Endothelial cell of umbilical vein (primary cell): ENCODE measurements at regions not wholly inside any gene's neighbourhood (a gene's known extent, or its start where the extent isn't known, plus 50 kb on each side); places are given as distances from the start of the nearest gene placed in this dataset.
A peak's percentile ranks its signal among the peaks of the same experiment; 100 is the strongest.

Experiments used
- BruUV-seq: library from RNA; stranded (reverse); fragments of 400-500 nt; replicated peaks from 2 replicates; lab custom pipeline; 2021; lab: Mats Ljungman, UMichigan
- CTCF ChIA-PET: fragments of 300-600, 350-600 bp; sonication (Branson Sonifier 250); formaldehyde crosslinking; loops from one replicate; lab custom pipeline; 2021; ENCODE audit warnings: antibody characterized with exemption, inconsistent platforms; lab: Charles Lee
- POLR2A ChIA-PET: fragments of 300-600, 350-600 bp; sonication (Branson Sonifier 250); formaldehyde crosslinking; loops from one replicate; lab custom pipeline; 2021; ENCODE audit warnings: antibody characterized with exemption, inconsistent platforms; lab: Charles Lee
- DNase-seq: peaks from one replicate; pipeline ENCODE4 v3.0.0-alpha.2; 2011; ENCODE audit warnings: low read depth, low spot score
- FAIRE-seq: peaks from 2 replicates; lab custom pipeline; 2011; peaks lifted over from hg19 to GRCh38; lab: Jason Lieb, UNC
- H2AFZ ChIP-seq: 2 replicates; pipeline ENCODE4 v1.6.0; 2012; ENCODE audit warnings: low read depth, low read length, control low read depth, inconsistent platforms
- H3K27ac ChIP-seq: 2 replicates; pipeline ENCODE4 v1.5.1; 2011; ENCODE audit warnings: low read depth, mild to moderate bottlenecking, control low read depth, low read length, moderate library complexity; ENCODE audit not compliant: insufficient read depth
- H3K27me3 ChIP-seq, 2 experiments: 2 replicates each; pipeline versions ENCODE4 v1.6.0 to v1.6.1; 2011; ENCODE audit warnings: low read length in 2 of 2, mixed read lengths in 1 of 2; ENCODE audit not compliant: control insufficient read depth in 2 of 2, insufficient read depth in 2 of 2
- H3K36me3 ChIP-seq, 2 experiments: 2 replicates in 1 of 2; 3 replicates in 1 of 2; pipeline ENCODE4 v1.5.1; 2011; ENCODE audit warnings: low read length in 2 of 2, mild to moderate bottlenecking in 1 of 2, moderate library complexity in 1 of 2; ENCODE audit not compliant: control insufficient read depth in 2 of 2, insufficient read depth in 2 of 2; ENCODE audit errors: extremely low read depth in 1 of 2
- H3K4me1 ChIP-seq: 3 replicates; pipeline ENCODE4 v1.5.1; 2011; ENCODE audit warnings: mild to moderate bottlenecking, low read length; ENCODE audit not compliant: control insufficient read depth, insufficient read depth; ENCODE audit errors: extremely low read depth
- H3K4me2 ChIP-seq: 2 replicates; pipeline ENCODE4 v1.6.1; 2011; ENCODE audit warnings: low read length, control low read depth, mixed read lengths; ENCODE audit not compliant: insufficient read depth
- H3K4me3 ChIP-seq, 3 experiments: fragments of 200-600 bp in 1 of 3; sonication (generic), shearing (Covaris generic) in 1 of 3; replicated peaks in 1 of 3; 2 replicates each; pipeline ENCODE4 v1.5.1; 2011 to 2016; ENCODE audit warnings: control low read depth in 3 of 3, low read length in 3 of 3, mild to moderate bottlenecking in 2 of 3, inconsistent platforms in 1 of 3, low read depth in 1 of 3, moderate library complexity in 1 of 3; ENCODE audit not compliant: insufficient read depth in 1 of 3
- H3K79me2 ChIP-seq: 2 replicates; pipeline ENCODE4 v1.6.0; 2012; ENCODE audit warnings: low read length, inconsistent platforms; ENCODE audit not compliant: control insufficient read depth, insufficient read depth
- H3K9ac ChIP-seq: replicated peaks from 2 replicates; pipeline ENCODE3; 2011; ENCODE audit warnings: low read length, control low read depth; ENCODE audit not compliant: insufficient read depth; ENCODE audit errors: extremely low read depth
- H3K9me1 ChIP-seq: replicated peaks from 3 replicates; pipeline ENCODE4 v1.6.0; 2011; ENCODE audit warnings: mild to moderate bottlenecking, low read length; ENCODE audit not compliant: control insufficient read depth, insufficient read depth; ENCODE audit errors: extremely low read depth
- H3K9me3 ChIP-seq: replicated peaks from 2 replicates; pipeline ENCODE4 v1.5.1; 2012; ENCODE audit warnings: low read length, inconsistent platforms; ENCODE audit not compliant: control insufficient read depth, insufficient read depth
- H4K20me1 ChIP-seq: replicated peaks from 2 replicates; pipeline ENCODE3; 2011; ENCODE audit warnings: mild to moderate bottlenecking, low read length; ENCODE audit not compliant: control insufficient read depth, insufficient read depth; ENCODE audit errors: extremely low read depth
- EZH2 ChIP-seq: IDR thresholded peaks from 2 replicates; pipeline ENCODE4 v1.6.1; 2012; ENCODE audit warnings: borderline replicate concordance, low read depth, mild to moderate bottlenecking, moderate library complexity, low read length, inconsistent platforms; ENCODE audit not compliant: severe bottlenecking
- FOS ChIP-seq: IDR thresholded peaks from 2 replicates; pipeline ENCODE4 v1.6.1; 2011; ENCODE audit warnings: mild to moderate bottlenecking, low read length, moderate library complexity, borderline replicate concordance; ENCODE audit not compliant: insufficient read depth
- GATA2 ChIP-seq: IDR thresholded peaks from 2 replicates; pipeline ENCODE4 v1.7.0; 2011; ENCODE audit warnings: low read depth, mild to moderate bottlenecking, moderate library complexity, mixed read lengths, low read length; ENCODE audit not compliant: insufficient read length, insufficient read depth
- JUN ChIP-seq: IDR thresholded peaks from 2 replicates; pipeline ENCODE4 v1.6.1; 2011; ENCODE audit warnings: borderline replicate concordance, low read depth; ENCODE audit not compliant: insufficient read length, insufficient read depth
- MAX ChIP-seq: IDR thresholded peaks from 2 replicates; pipeline ENCODE4 v1.6.1; 2011; ENCODE audit not compliant: insufficient read depth, insufficient read length
- MYC ChIP-seq: IDR thresholded peaks from one replicate; pipeline ENCODE4 v1.6.1; 2011; ENCODE audit warnings: mild to moderate bottlenecking, low read depth, low read length
- POLR2A ChIP-seq: IDR thresholded peaks from 2 replicates; pipeline ENCODE4 v1.6.1; 2012; ENCODE audit warnings: low read depth, mild to moderate bottlenecking, control low read depth, low read length
- POLR2AphosphoS5 ChIP-seq: IDR thresholded peaks from 2 replicates; pipeline ENCODE4 v1.6.1; 2012; ENCODE audit warnings: low read depth, mild to moderate bottlenecking, control low read depth, low read length, moderate library complexity; ENCODE audit not compliant: insufficient read depth
- dilution Hi-C: fragments of 300-500 bp; cut with MboI; formaldehyde crosslinking; loops from one replicate; pipeline ENCODE4 v1.15.0; 2019; ENCODE audit warnings: low sequenced_read_pairs; ENCODE audit not compliant: extremely low pct_ligation_motif_present
- intact Hi-C: fragments of 100-400 bp; cut with micrococcal nuclease; formaldehyde crosslinking; loops from one replicate; pipeline ENCODE4 v1.10.0; 2022
- TF ChIP-seq, protein P1 (sequence below), 2 donors: IDR thresholded peaks; 1 replicate in 1 of 2; 2 replicates in 1 of 2; pipeline ENCODE4 v1.5.1; 2011; ENCODE audit warnings: low read length in 2 of 2, mild to moderate bottlenecking in 2 of 2, moderate library complexity in 2 of 2, control low read depth in 1 of 2, inconsistent platforms in 1 of 2, low read depth in 1 of 2; ENCODE audit not compliant: insufficient read depth in 1 of 2; ENCODE audit errors: extremely low read depth in 1 of 2

DNA sequence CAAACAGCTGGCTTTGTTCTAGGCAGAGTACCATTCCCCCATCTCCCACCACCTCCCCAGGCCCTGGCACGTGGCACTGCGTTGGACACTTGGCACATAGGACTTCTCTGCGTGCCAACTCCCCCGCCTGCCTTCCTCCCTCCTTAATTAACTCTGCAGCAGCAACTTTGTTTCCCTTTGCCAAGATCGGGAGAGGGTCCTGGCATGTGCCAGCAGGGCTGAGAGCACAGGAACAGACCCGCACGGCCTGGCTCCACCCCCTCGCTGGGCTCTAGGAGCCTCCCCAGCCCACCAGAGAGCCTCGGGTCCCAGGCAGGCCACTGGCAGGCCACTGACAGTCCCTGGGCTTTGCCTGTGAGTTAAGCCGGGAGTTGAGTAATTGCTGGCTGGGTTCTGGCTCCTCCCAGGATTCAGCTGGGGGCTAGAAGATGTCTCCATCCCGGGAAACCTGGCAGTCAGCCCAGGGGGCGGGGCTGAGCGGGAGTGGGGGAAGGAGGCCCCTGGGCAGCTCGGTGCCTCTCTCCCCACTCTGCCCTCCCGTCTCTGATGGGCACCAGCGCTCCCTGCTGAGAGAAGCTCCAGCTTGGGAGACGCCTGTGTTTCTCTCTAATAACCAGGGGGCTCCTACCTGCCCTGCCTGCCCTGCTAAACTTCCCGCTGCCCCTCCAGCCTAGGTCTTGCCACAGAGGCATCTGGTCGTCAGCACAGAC lies 224.0 kb upstream of the TNRC6C start:
- H3K4me2 ChIP-seq, result no peak overlapping the region
- intact Hi-C loops, result no loop called here
- no TSS peak for BruUV-seq
- no peak for TF ChIP-seq EZH2
- TF ChIP-seq MAX, result no peak
- TF ChIP-seq, protein P1, sequence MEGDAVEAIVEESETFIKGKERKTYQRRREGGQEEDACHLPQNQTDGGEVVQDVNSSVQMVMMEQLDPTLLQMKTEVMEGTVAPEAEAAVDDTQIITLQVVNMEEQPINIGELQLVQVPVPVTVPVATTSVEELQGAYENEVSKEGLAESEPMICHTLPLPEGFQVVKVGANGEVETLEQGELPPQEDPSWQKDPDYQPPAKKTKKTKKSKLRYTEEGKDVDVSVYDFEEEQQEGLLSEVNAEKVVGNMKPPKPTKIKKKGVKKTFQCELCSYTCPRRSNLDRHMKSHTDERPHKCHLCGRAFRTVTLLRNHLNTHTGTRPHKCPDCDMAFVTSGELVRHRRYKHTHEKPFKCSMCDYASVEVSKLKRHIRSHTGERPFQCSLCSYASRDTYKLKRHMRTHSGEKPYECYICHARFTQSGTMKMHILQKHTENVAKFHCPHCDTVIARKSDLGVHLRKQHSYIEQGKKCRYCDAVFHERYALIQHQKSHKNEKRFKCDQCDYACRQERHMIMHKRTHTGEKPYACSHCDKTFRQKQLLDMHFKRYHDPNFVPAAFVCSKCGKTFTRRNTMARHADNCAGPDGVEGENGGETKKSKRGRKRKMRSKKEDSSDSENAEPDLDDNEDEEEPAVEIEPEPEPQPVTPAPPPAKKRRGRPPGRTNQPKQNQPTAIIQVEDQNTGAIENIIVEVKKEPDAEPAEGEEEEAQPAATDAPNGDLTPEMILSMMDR (IDR thresholded peaks at IDR 0.05; ENCODE audit: extremely low read depth in 1 of 2, insufficient read depth in 1 of 2, low read depth in 1 of 2, low read length in 2 of 2), result no peak
- TF ChIP-seq FOS, result no peak
- TF ChIP-seq JUN, result no peak
- no peak for TF ChIP-seq MYC
- TF ChIP-seq POLR2A, result no peak
- no peak for TF ChIP-seq POLR2AphosphoS5
- TF ChIP-seq GATA2, result no peak
- no peak overlapping the region for H3K27ac ChIP-seq
- H4K20me1 ChIP-seq, result no peaks in the 10 kb centered on the region
- DNase-seq (peak; percentile 4), FAIRE-seq (no peak)
- no peaks in the 10 kb centered on the region for H3K9me1 ChIP-seq
- dilution Hi-C loops, result no loop called here
- no peak overlapping the region for H2AFZ ChIP-seq
- H3K9ac ChIP-seq, result no peak overlapping the region
- H3K27me3 ChIP-seq, result peaks cover 10 to 13% of the 10 kb centered on the region in 2 experiments
- CTCF ChIA-PET, result no interaction called here
- no peaks in the 10 kb centered on the region for H3K36me3 ChIP-seq
- no peaks in the 10 kb centered on the region for H3K79me2 ChIP-seq
- no peak overlapping the region for H3K4me3 ChIP-seq
- no peaks in the 10 kb centered on the region for H3K9me3 ChIP-seq
- H3K4me1 ChIP-seq, result no peaks in the 10 kb centered on the region
- POLR2A ChIA-PET, result no interaction called here
